HFFc6 (cell line): ENCODE measurements at regions not wholly inside any gene's neighbourhood (a gene's known extent, or its start where the extent isn't known, plus 50 kb on each side); places are given as distances from the start of the nearest gene placed in this dataset.
"Not testable (repeated sequence)": the region's sequence is repeated elsewhere in the genome, so short reads cannot be mapped to it uniquely, and the experiment has no call there.

Experiments
- DNase-seq: peaks from one replicate; pipeline ENCODE4 v3.0.0-alpha.2; 2018
- H3K27ac Mint-ChIP-seq: 2 replicates; pipeline ENCODE4 v1.8.0; 2020; ENCODE audit warnings: mild to moderate bottlenecking, mixed read lengths
- H3K27me3 Mint-ChIP-seq: 2 replicates; pipeline ENCODE4 v1.8.0; 2021; ENCODE audit warnings: mild to moderate bottlenecking, moderate library complexity, mixed read lengths; ENCODE audit not compliant: insufficient read depth
- H3K36me3 Mint-ChIP-seq: 2 replicates; pipeline ENCODE4 v1.8.0; 2021; ENCODE audit warnings: low read depth, mixed read lengths
- H3K4me1 Mint-ChIP-seq: 2 replicates; pipeline ENCODE4 v1.8.0; 2020; ENCODE audit warnings: low read depth, mixed read lengths
- H3K4me3 Mint-ChIP-seq: 2 replicates; pipeline ENCODE4 v1.8.0; 2020; ENCODE audit warnings: mild to moderate bottlenecking, moderate library complexity, mixed read lengths
- H3K9me3 Mint-ChIP-seq: 2 replicates; pipeline ENCODE4 v1.8.0; 2020; ENCODE audit warnings: mild to moderate bottlenecking, mixed read lengths
- TF ChIP-seq, protein P1 (sequence below): fragments of 200-600 bp; sonication (generic); IDR thresholded peaks from 2 replicates; pipeline ENCODE4 v1.5.0; 2021; ENCODE audit warnings: antibody characterized with exemption, mild to moderate bottlenecking

DNA sequence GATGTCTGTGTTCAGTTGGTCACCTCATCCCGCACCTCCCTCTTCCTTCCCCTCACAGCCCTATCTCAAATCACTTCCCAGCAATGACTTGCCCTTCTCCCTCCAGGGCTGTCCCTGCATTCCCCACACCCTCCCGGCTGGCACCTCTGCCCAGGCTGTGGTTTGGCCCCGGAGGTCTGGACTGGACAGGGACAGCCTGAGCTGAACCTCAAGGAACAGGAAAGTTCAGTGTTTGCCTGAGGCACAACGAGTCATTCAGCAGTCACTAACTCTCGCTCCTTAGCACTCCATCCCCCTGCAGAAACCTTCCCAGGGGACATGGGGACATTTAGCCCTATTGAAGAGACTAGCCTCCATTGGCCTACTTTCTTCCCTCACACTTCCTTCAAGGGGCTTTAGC lies 58.3 kb upstream of the MAP3K1 start:
- Mint-ChIP-seq H3K27ac (no peak overlapping the region), H3K36me3 (no peaks in the 10 kb centered on the region), H3K4me3 (no peak overlapping the region), H3K9me3 (no peaks in the 10 kb centered on the region; the same call in 1 of the 2 replicates), H3K4me1 (peaks cover 8% of the 10 kb centered on the region), H3K27me3 (peaks cover 5% of the 10 kb centered on the region)
- DNase-seq: peak; percentile 39
- TF ChIP-seq, protein P1, sequence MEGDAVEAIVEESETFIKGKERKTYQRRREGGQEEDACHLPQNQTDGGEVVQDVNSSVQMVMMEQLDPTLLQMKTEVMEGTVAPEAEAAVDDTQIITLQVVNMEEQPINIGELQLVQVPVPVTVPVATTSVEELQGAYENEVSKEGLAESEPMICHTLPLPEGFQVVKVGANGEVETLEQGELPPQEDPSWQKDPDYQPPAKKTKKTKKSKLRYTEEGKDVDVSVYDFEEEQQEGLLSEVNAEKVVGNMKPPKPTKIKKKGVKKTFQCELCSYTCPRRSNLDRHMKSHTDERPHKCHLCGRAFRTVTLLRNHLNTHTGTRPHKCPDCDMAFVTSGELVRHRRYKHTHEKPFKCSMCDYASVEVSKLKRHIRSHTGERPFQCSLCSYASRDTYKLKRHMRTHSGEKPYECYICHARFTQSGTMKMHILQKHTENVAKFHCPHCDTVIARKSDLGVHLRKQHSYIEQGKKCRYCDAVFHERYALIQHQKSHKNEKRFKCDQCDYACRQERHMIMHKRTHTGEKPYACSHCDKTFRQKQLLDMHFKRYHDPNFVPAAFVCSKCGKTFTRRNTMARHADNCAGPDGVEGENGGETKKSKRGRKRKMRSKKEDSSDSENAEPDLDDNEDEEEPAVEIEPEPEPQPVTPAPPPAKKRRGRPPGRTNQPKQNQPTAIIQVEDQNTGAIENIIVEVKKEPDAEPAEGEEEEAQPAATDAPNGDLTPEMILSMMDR: no peak

DNA sequence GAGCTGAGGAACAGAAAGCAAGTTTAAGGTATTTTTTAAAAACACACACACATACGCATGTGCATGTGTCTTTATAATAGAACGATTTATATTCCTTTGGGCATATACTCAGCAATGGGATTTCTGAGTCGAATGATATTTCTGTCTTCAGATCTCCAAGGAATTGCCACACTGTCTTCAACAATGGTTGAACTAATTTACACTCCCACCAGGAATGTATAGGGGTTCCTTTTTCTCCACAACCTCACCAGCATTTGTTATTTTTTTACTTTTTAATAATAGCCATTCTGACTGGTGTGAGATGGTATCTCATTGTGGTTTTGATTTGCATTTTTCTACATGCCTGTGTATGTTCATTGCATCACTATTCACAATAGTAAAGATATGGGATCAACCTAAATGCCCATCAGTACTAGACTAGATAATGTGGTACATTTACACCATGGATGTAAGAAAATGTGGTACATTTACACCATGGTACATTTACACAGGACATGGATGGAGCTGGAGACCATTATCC lies 60.3 kb upstream of the MAP3K1 start:
- DNase-seq: no peak
- H3K27me3 Mint-ChIP-seq: no peaks in the 10 kb centered on the region; the same call in 1 of the 2 replicates

DNA sequence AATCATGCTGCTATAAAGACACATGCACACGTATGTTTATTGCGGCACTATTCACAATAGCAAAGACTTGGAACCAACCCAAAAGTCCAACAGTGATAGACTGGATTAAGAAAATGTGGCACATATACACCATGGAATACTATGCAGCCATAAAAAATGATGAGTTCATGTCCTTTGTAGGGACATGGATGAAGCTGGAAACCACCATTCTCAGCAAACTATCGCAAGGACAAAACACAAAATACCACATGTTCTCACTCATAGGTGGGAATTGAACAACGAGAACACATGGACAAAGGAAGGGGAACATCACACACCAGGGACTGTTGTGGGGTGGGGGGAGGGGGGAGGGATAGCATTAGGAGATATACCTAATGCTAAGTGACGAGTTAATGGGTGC lies 61.8 kb upstream of the MAP3K1 start:
- H3K4me1 Mint-ChIP-seq, H3K27me3 Mint-ChIP-seq, H3K9me3 Mint-ChIP-seq, H3K36me3 Mint-ChIP-seq, DNase-seq, H3K27ac Mint-ChIP-seq, H3K4me3 Mint-ChIP-seq: not testable (repeated sequence)

More for the DNA sequence above, 60.3 kb upstream of the MAP3K1 start:
- Mint-ChIP-seq H3K9me3 (no peaks in the 10 kb centered on the region; the same call in 1 of the 2 replicates), H3K4me3 (no peak overlapping the region), H3K4me1 (peaks cover 8% of the 10 kb centered on the region), H3K36me3 (no peaks in the 10 kb centered on the region), H3K27ac (no peak overlapping the region)
- TF ChIP-seq, protein P1: no peak

DNA sequence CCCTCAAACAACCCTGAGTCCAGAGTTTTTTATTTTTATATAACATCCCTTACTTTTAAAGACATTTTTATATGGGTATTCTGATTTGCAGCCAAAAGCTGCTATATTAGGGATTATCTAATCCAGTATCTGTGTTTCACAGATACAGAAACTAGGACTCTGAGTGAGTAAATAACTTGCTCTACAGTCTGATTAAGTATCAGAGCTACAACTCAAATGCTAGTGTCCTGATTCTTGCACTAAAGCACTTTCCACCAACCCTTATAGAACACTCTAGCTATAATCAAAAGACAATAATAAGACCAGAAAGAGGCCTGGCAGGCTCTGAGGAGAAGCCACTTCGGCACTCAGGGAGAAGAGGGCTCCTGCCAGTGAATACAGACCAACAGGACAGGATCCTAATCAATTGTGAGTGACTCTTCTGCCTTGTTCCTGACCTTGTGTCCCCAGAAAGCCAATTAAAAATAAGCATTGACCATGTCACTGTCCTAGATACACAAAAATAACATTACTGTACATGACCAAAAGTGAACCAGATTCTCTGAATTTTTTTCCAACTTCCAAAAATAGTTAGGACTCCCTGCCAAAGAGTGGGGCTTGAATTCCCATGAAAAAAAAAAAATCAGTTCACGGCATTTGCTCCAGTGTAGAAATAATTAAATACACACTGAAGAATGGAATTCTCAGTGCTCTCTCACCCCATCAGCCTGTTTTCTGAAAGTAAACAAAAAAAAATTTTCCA lies 63.6 kb upstream of the MAP3K1 start:
- H3K4me1 Mint-ChIP-seq: peaks cover under 1% of the 10 kb centered on the region

DNA sequence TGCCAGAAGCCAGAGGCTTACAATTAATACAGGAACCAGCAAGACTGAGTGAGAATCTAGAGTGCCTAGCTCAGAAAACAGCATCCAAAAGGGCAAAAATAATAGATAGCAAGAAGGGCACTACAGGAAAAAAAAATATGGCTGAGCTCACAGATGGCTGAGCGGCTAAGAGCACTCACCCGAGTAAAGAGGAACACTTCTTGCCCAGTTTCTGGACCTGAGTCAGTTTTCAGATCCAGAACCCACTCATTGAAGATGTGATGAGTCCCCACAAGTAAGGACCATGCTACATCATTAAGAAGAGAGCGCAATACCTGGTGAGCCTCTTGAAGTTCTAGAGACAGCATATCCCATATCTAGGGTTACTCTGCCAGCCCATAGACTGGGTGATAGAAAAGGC lies 65.5 kb upstream of the MAP3K1 start:
- no peak overlapping the region for H3K27ac Mint-ChIP-seq
- no peaks in the 10 kb centered on the region for H3K36me3 Mint-ChIP-seq
- TF ChIP-seq, protein P1: no peak
- DNase-seq: no peak
- H3K9me3 Mint-ChIP-seq: no peaks in the 10 kb centered on the region; the same call in 1 of the 2 replicates
- no peaks in the 10 kb centered on the region for H3K4me1 Mint-ChIP-seq
- no peaks in the 10 kb centered on the region; the same call in 1 of the 2 replicates for H3K27me3 Mint-ChIP-seq
- no peak overlapping the region for H3K4me3 Mint-ChIP-seq

More for the DNA sequence above, 63.6 kb upstream of the MAP3K1 start:
- Mint-ChIP-seq H3K36me3 (no peaks in the 10 kb centered on the region), H3K27me3 (no peaks in the 10 kb centered on the region; the same call in 1 of the 2 replicates), H3K4me3 (no peak overlapping the region), H3K9me3 (no peaks in the 10 kb centered on the region; the same call in 1 of the 2 replicates), H3K27ac (no peak overlapping the region)
- TF ChIP-seq, protein P1: no peak
- DNase-seq: peak; percentile 1
